MM.1S (cell line): ENCODE measurements at regions not wholly inside any gene's neighbourhood (a gene's known extent, or its start where the extent isn't known, plus 50 kb on each side); places are given as distances from the start of the nearest gene placed in this dataset.

Experiments
- CTCF ChIP-seq: fragments of 300-600 bp; sonication (generic); IDR thresholded peaks from 2 replicates; pipeline ENCODE4 v1.5.1; 2016; ENCODE audit warnings: antibody characterized with exemption, low read length, mixed read lengths
- EZH2 ChIP-seq: fragments of 300-600 bp; sonication (generic); optimal IDR thresholded peaks from 2 replicates; pipeline ENCODE3; 2017; ENCODE audit warnings: low read depth, mild to moderate bottlenecking, antibody characterized with exemption, low read length, mixed read lengths
- EZH2phosphoT487 ChIP-seq: fragments of 300-600 bp; sonication (generic); IDR thresholded peaks from 2 replicates; pipeline ENCODE4 v1.6.1; 2018; ENCODE audit warnings: antibody characterized with exemption, low read length

DNA sequence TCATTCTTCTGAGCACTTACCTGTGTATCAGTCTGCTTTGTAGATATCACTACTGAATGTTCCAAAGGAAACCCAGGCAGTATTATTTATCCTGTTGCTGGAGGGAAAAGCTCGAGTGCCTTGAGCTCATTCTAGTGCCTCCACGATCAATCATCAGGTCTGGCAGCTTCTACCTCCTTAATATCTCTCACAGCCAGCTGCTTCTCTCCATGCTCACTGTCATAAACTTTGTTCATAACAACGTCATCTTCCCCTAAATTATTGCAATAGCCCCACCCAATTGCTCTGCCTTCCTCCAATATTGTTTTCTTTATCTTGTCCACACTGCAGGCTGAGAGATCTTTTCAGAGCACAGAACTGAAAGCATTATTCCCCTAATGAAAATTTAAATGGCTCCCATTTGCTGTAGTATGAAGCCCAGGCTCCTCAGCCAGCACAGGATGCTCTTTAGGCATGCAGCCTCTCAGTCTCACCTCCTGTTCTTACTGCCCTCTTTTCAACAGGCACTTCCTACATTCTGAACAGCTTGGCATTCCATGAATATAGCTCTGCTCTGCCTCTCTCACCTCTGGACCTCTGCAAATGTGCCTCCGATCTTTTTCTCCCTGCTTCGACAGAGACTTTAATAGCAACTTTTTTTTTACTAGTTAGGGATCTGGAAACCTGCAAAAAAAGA lies 504.2 kb upstream of the IGFBP7 start:
- TF ChIP-seq CTCF (no peak), EZH2 (no peak), EZH2phosphoT487 (no peak)
